ENCODE measurements at regions not wholly inside any gene's neighbourhood (a gene's known extent, or its start where the extent isn't known, plus 50 kb on each side); places are given as distances from the start of the nearest gene placed in this dataset.

DNA sequence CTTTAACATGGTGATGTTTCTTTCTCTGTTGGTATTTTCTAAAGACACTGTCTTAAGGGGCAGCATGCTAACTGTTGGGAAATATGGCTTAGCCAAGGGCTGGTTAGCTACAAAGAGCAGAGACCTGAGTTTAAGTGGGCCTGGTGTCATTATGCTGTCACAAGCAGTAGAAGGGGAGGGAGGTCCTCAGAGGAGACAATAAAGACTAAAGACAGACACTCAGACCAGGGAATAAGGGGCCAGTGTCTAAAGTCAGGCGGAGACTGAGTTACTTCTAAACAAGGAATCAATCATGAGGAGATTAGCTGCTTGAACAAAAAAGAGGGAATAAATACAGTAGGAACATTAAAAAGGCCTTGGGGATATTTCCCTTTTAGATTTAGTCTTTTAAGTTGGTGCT is 142.7 kb upstream of the DPPA4 start (continued):
- TF ChIP-seq, protein P1, sequence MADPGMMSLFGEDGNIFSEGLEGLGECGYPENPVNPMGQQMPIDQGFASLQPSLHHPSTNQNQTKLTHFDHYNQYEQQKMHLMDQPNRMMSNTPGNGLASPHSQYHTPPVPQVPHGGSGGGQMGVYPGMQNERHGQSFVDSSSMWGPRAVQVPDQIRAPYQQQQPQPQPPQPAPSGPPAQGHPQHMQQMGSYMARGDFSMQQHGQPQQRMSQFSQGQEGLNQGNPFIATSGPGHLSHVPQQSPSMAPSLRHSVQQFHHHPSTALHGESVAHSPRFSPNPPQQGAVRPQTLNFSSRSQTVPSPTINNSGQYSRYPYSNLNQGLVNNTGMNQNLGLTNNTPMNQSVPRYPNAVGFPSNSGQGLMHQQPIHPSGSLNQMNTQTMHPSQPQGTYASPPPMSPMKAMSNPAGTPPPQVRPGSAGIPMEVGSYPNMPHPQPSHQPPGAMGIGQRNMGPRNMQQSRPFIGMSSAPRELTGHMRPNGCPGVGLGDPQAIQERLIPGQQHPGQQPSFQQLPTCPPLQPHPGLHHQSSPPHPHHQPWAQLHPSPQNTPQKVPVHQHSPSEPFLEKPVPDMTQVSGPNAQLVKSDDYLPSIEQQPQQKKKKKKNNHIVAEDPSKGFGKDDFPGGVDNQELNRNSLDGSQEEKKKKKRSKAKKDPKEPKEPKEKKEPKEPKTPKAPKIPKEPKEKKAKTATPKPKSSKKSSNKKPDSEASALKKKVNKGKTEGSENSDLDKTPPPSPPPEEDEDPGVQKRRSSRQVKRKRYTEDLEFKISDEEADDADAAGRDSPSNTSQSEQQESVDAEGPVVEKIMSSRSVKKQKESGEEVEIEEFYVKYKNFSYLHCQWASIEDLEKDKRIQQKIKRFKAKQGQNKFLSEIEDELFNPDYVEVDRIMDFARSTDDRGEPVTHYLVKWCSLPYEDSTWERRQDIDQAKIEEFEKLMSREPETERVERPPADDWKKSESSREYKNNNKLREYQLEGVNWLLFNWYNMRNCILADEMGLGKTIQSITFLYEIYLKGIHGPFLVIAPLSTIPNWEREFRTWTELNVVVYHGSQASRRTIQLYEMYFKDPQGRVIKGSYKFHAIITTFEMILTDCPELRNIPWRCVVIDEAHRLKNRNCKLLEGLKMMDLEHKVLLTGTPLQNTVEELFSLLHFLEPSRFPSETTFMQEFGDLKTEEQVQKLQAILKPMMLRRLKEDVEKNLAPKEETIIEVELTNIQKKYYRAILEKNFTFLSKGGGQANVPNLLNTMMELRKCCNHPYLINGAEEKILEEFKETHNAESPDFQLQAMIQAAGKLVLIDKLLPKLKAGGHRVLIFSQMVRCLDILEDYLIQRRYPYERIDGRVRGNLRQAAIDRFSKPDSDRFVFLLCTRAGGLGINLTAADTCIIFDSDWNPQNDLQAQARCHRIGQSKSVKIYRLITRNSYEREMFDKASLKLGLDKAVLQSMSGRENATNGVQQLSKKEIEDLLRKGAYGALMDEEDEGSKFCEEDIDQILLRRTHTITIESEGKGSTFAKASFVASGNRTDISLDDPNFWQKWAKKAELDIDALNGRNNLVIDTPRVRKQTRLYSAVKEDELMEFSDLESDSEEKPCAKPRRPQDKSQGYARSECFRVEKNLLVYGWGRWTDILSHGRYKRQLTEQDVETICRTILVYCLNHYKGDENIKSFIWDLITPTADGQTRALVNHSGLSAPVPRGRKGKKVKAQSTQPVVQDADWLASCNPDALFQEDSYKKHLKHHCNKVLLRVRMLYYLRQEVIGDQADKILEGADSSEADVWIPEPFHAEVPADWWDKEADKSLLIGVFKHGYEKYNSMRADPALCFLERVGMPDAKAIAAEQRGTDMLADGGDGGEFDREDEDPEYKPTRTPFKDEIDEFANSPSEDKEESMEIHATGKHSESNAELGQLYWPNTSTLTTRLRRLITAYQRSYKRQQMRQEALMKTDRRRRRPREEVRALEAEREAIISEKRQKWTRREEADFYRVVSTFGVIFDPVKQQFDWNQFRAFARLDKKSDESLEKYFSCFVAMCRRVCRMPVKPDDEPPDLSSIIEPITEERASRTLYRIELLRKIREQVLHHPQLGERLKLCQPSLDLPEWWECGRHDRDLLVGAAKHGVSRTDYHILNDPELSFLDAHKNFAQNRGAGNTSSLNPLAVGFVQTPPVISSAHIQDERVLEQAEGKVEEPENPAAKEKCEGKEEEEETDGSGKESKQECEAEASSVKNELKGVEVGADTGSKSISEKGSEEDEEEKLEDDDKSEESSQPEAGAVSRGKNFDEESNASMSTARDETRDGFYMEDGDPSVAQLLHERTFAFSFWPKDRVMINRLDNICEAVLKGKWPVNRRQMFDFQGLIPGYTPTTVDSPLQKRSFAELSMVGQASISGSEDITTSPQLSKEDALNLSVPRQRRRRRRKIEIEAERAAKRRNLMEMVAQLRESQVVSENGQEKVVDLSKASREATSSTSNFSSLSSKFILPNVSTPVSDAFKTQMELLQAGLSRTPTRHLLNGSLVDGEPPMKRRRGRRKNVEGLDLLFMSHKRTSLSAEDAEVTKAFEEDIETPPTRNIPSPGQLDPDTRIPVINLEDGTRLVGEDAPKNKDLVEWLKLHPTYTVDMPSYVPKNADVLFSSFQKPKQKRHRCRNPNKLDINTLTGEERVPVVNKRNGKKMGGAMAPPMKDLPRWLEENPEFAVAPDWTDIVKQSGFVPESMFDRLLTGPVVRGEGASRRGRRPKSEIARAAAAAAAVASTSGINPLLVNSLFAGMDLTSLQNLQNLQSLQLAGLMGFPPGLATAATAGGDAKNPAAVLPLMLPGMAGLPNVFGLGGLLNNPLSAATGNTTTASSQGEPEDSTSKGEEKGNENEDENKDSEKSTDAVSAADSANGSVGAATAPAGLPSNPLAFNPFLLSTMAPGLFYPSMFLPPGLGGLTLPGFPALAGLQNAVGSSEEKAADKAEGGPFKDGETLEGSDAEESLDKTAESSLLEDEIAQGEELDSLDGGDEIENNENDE (IDR thresholded peaks at IDR 0.05; ENCODE audit: insufficient replicate concordance, low read length), result no peak
- no peak for TF ChIP-seq SIN3A (conservative IDR thresholded peaks at IDR 0.05 in 1 of 2, IDR thresholded peaks at IDR 0.05 in 1 of 2; ENCODE audit: low read depth in 1 of 2, low read length in 2 of 2)
- TF ChIP-seq, protein P2, sequence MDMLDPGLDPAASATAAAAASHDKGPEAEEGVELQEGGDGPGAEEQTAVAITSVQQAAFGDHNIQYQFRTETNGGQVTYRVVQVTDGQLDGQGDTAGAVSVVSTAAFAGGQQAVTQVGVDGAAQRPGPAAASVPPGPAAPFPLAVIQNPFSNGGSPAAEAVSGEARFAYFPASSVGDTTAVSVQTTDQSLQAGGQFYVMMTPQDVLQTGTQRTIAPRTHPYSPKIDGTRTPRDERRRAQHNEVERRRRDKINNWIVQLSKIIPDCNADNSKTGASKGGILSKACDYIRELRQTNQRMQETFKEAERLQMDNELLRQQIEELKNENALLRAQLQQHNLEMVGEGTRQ (IDR thresholded peaks at IDR 0.05; ENCODE audit: low read length), result no peak
- no peak for TF ChIP-seq SAP30 (IDR thresholded peaks at IDR 0.05; ENCODE audit: insufficient read depth, insufficient replicate concordance, low read length)
- TF ChIP-seq SRF (IDR thresholded peaks at IDR 0.05; ENCODE audit: low read depth, low read length), result no peak

Measured in H1 (cell line).